GM23338 (cell line): ENCODE measurements at regions not wholly inside any gene's neighbourhood (a gene's known extent, or its start where the extent isn't known, plus 50 kb on each side); places are given as distances from the start of the nearest gene placed in this dataset.

Experiments
- CREB1 ChIP-seq: fragments of 250-450 bp; sonication (Bioruptor Pico); IDR thresholded peaks from 2 replicates; pipeline ENCODE4 v1.5.0; 2020; ENCODE audit warnings: low read depth, mild to moderate bottlenecking, moderate library complexity
- EZH2 ChIP-seq: fragments of 200-600 bp; sonication (generic); IDR thresholded peaks from one replicate; pipeline ENCODE4 v1.8.0; 2017; ENCODE audit warnings: antibody characterized with exemption, mild to moderate bottlenecking, low read depth; ENCODE audit not compliant: unreplicated experiment
- EZH2phosphoT487 ChIP-seq: fragments of 200-600 bp; sonication (generic); IDR thresholded peaks from one replicate; pipeline ENCODE4 v1.8.1; 2018; ENCODE audit warnings: antibody characterized with exemption; ENCODE audit not compliant: unreplicated experiment
- JUNB ChIP-seq: IDR thresholded peaks from one replicate; pipeline ENCODE4 v1.6.1; 2016; ENCODE audit warnings: antibody characterized with exemption; ENCODE audit not compliant: unreplicated experiment
- NANOG ChIP-seq: IDR thresholded peaks from 2 replicates; pipeline ENCODE4 v1.6.1; 2016; ENCODE audit warnings: antibody characterized with exemption, borderline replicate concordance
- POLR2AphosphoS5 ChIP-seq: IDR thresholded peaks from 2 replicates; pipeline ENCODE4 v1.6.1; 2016; ENCODE audit warnings: antibody characterized with exemption, low read depth
- ZNF331 ChIP-seq: fragments of 250-450 bp; sonication (Bioruptor Pico); IDR thresholded peaks from 2 replicates; pipeline ENCODE4 v1.5.0; 2020; ENCODE audit warnings: low read depth, mild to moderate bottlenecking, moderate library complexity
- TF ChIP-seq, protein P1 (sequence below), 2 experiments: fragments of 200-600 bp in 1 of 2; sonication (generic) in 1 of 2; conservative IDR thresholded peaks; 2 replicates each; pipeline versions ENCODE4 v1.5.1 to v1.6.1; 2016 to 2017; ENCODE audit warnings: antibody characterized with exemption in 2 of 2, low read depth in 2 of 2, mild to moderate bottlenecking in 2 of 2, moderate library complexity in 1 of 2
- TF ChIP-seq, protein P2 (sequence below): IDR thresholded peaks from one replicate; pipeline ENCODE4 v1.6.1; 2018; ENCODE audit warnings: antibody characterized with exemption; ENCODE audit not compliant: unreplicated experiment

DNA sequence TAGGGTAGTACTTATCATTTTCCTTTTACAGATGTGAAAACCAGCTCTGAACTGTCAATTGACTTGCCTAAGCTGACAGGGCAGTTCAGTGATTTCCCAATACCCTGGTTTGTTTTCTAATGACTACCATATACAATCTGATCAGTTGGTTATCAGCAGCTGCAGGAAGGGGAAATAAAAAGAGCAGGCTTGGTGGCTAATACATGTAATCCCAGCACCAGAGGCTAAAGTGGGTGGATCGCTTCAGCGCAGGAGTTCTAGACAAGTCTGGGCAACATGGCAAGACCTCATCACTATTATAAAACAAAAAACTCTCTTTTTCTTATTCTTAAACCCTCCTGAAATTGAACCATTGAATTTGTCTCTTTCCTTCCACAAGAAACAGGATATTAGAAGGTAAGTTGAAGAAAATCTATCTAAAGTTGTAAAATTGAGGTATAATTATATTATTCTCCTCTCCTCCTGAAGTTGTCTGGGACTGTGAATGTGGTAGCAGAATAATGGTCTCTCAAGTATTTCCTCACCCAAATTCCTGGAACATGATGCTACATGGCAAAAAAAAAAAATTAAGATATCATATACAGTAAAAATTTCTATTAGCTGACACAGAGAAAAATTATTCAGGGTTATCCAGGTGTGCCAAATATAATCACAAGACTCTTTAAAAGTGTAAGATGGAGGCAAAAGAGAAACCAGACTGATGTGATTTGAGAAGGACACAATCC, 1441.6 kb downstream of the SUCLG1 start:
- TF ChIP-seq, protein P1, sequence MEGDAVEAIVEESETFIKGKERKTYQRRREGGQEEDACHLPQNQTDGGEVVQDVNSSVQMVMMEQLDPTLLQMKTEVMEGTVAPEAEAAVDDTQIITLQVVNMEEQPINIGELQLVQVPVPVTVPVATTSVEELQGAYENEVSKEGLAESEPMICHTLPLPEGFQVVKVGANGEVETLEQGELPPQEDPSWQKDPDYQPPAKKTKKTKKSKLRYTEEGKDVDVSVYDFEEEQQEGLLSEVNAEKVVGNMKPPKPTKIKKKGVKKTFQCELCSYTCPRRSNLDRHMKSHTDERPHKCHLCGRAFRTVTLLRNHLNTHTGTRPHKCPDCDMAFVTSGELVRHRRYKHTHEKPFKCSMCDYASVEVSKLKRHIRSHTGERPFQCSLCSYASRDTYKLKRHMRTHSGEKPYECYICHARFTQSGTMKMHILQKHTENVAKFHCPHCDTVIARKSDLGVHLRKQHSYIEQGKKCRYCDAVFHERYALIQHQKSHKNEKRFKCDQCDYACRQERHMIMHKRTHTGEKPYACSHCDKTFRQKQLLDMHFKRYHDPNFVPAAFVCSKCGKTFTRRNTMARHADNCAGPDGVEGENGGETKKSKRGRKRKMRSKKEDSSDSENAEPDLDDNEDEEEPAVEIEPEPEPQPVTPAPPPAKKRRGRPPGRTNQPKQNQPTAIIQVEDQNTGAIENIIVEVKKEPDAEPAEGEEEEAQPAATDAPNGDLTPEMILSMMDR (conservative IDR thresholded peaks at IDR 0.05; ENCODE audit: low read depth in 2 of 2): no peak
- TF ChIP-seq JUNB: no peak
- no peak for TF ChIP-seq EZH2
- no peak for TF ChIP-seq ZNF331 (CRISPR knock-in tag)
- TF ChIP-seq POLR2AphosphoS5: no peak
- TF ChIP-seq NANOG: no peak
- TF ChIP-seq, protein P2, sequence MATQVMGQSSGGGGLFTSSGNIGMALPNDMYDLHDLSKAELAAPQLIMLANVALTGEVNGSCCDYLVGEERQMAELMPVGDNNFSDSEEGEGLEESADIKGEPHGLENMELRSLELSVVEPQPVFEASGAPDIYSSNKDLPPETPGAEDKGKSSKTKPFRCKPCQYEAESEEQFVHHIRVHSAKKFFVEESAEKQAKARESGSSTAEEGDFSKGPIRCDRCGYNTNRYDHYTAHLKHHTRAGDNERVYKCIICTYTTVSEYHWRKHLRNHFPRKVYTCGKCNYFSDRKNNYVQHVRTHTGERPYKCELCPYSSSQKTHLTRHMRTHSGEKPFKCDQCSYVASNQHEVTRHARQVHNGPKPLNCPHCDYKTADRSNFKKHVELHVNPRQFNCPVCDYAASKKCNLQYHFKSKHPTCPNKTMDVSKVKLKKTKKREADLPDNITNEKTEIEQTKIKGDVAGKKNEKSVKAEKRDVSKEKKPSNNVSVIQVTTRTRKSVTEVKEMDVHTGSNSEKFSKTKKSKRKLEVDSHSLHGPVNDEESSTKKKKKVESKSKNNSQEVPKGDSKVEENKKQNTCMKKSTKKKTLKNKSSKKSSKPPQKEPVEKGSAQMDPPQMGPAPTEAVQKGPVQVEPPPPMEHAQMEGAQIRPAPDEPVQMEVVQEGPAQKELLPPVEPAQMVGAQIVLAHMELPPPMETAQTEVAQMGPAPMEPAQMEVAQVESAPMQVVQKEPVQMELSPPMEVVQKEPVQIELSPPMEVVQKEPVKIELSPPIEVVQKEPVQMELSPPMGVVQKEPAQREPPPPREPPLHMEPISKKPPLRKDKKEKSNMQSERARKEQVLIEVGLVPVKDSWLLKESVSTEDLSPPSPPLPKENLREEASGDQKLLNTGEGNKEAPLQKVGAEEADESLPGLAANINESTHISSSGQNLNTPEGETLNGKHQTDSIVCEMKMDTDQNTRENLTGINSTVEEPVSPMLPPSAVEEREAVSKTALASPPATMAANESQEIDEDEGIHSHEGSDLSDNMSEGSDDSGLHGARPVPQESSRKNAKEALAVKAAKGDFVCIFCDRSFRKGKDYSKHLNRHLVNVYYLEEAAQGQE: no peak
- no peak for TF ChIP-seq EZH2phosphoT487
- no peak for TF ChIP-seq CREB1
